SK-N-SH (cell line): ENCODE measurements at regions not wholly inside any gene's neighbourhood (a gene's known extent, or its start where the extent isn't known, plus 50 kb on each side); places are given as distances from the start of the nearest gene placed in this dataset.

ENCODE experiments used
- CTCF ChIA-PET: fragments of 300-600, 350-600 bp; formaldehyde crosslinking; extraction: SDS; loops from one replicate; lab custom pipeline; 2021; lab: Yijun Ruan, JAX
- POLR2A ChIA-PET: fragments of 350-600 bp; sonication (Branson Sonifier 250); formaldehyde crosslinking; extraction: SDS; loops from one replicate; lab custom pipeline; 2020; ENCODE audit warnings: antibody characterized with exemption, inconsistent platforms; lab: Yijun Ruan, JAX
- DNase-seq: peaks from one replicate; pipeline ENCODE4 v3.0.0; 2012
- H2AFZ ChIP-seq: fragments of 200-600 bp; sonication (generic); 2 replicates; pipeline ENCODE4 v1.8.1; 2016; ENCODE audit warnings: antibody characterized with exemption, mild to moderate bottlenecking, low read depth
- H3F3A ChIP-seq: fragments of 200-600 bp; sonication (generic); replicated peaks from 2 replicates; pipeline ENCODE3; 2016; ENCODE audit warnings: antibody characterized with exemption, mild to moderate bottlenecking; ENCODE audit not compliant: insufficient read depth
- H3K27ac ChIP-seq, 2 experiments: fragments of 200-500 bp in 1 of 2; fragments of 200-600 bp in 1 of 2; sonication (Bioruptor generic) in 1 of 2; sonication (generic), shearing (Covaris generic) in 1 of 2; 2 replicates each; pipeline versions ENCODE4 v1.5.1 to v1.6.1; 2014 to 2016; ENCODE audit warnings: low read depth in 2 of 2, inconsistent platforms in 1 of 2, low read length in 1 of 2, mild to moderate bottlenecking in 1 of 2, mixed read lengths in 1 of 2
- H3K27me3 ChIP-seq: fragments of 200-600 bp; sonication (generic), shearing (Covaris generic); 2 replicates; pipeline ENCODE4 v1.6.1; 2016; ENCODE audit warnings: mixed run types; ENCODE audit not compliant: insufficient read depth
- H3K36me3 ChIP-seq, 2 experiments: fragments of 200-500 bp in 1 of 2; fragments of 200-600 bp in 1 of 2; sonication (Bioruptor generic) in 1 of 2; sonication (generic) in 1 of 2; replicated peaks in 1 of 2; 2 replicates each; pipeline versions ENCODE3 to v1.5.1; 2014 to 2016; ENCODE audit warnings: low read length in 1 of 2, mild to moderate bottlenecking in 1 of 2; ENCODE audit not compliant: insufficient read depth in 2 of 2, control insufficient read depth in 1 of 2
- H3K4me1 ChIP-seq, 2 experiments: fragments of 200-500 bp in 1 of 2; fragments of 200-600 bp in 1 of 2; sonication (Bioruptor generic) in 1 of 2; sonication (generic), shearing (Covaris generic) in 1 of 2; 2 replicates each; pipeline versions ENCODE4 v1.5.1 to v1.6.1; 2014 to 2016; ENCODE audit warnings: low read depth in 1 of 2, low read length in 1 of 2, mixed run types in 1 of 2; ENCODE audit not compliant: insufficient read depth in 2 of 2, control insufficient read depth in 1 of 2
- H3K4me2 ChIP-seq: fragments of 200-600 bp; sonication (generic), shearing (Covaris generic); 2 replicates; pipeline ENCODE4 v1.6.1; 2017; ENCODE audit warnings: mixed run types
- H3K4me3 ChIP-seq, 2 experiments: fragments of 200-500 bp in 1 of 2; fragments of 200-600 bp in 1 of 2; sonication (Bioruptor generic) in 1 of 2; sonication (generic), shearing (Covaris generic) in 1 of 2; 2 replicates each; pipeline versions ENCODE4 v1.5.1 to v1.8.1; 2014 to 2016; ENCODE audit warnings: low read depth in 2 of 2, inconsistent platforms in 1 of 2, low read length in 1 of 2, mild to moderate bottlenecking in 1 of 2, mixed read lengths in 1 of 2, moderate library complexity in 1 of 2
- H3K79me2 ChIP-seq: fragments of 200-600 bp; sonication (generic); 2 replicates; pipeline ENCODE4 v1.8.1; 2017; ENCODE audit warnings: mild to moderate bottlenecking; ENCODE audit not compliant: insufficient read depth
- H3K9ac ChIP-seq: fragments of 200-600 bp; sonication (generic); 2 replicates; pipeline ENCODE4 v1.6.1; 2017; ENCODE audit warnings: mixed run types
- H3K9me2 ChIP-seq: fragments of 200-600 bp; sonication (generic); 2 replicates; pipeline ENCODE4 v1.6.1; 2017; ENCODE audit warnings: mixed run types
- H3K9me3 ChIP-seq: fragments of 200-600 bp; sonication (generic); 2 replicates; pipeline ENCODE4 v1.6.1; 2017; ENCODE audit warnings: mixed run types, mild to moderate bottlenecking, moderate library complexity
- H4K20me1 ChIP-seq: fragments of 200-600 bp; sonication (generic); 2 replicates; pipeline ENCODE4 v1.6.1; 2017; ENCODE audit warnings: mild to moderate bottlenecking, mixed run types; ENCODE audit not compliant: insufficient read depth
- CTCF ChIP-seq: fragments of 200-600 bp; sonication (generic); IDR thresholded peaks from 2 replicates; pipeline ENCODE4 v1.6.1; 2017; ENCODE audit warnings: antibody characterized with exemption, mild to moderate bottlenecking, moderate library complexity
- ELF1 ChIP-seq: IDR thresholded peaks from 2 replicates; pipeline ENCODE4 v1.4.0; 2012
- EP300 ChIP-seq, 2 experiments: IDR thresholded peaks; 2 replicates each; pipeline versions ENCODE4 v1.4.0 to v1.6.1; 2012; ENCODE audit warnings: borderline replicate concordance in 1 of 2, low read depth in 1 of 2, low read length in 1 of 2
- EZH2phosphoT487 ChIP-seq: fragments of 200-600 bp; sonication (generic); IDR thresholded peaks from 2 replicates; pipeline ENCODE4 v1.6.1; 2017; ENCODE audit warnings: low read depth, mixed run types, mild to moderate bottlenecking, antibody characterized with exemption, moderate library complexity, borderline replicate concordance
- FOSL2 ChIP-seq: IDR thresholded peaks from 2 replicates; pipeline ENCODE4 v1.4.0; 2012; ENCODE audit warnings: low read depth, mild to moderate bottlenecking, moderate library complexity, borderline replicate concordance
- FOXJ3 ChIP-seq: sonication (generic); formaldehyde crosslinking; IDR thresholded peaks from 2 replicates; pipeline ENCODE4 v1.5.1; 2020; ENCODE audit warnings: mild to moderate bottlenecking, missing genetic modification reagents
- FOXM1 ChIP-seq: IDR thresholded peaks from 2 replicates; pipeline ENCODE4 v1.4.0; 2012; ENCODE audit warnings: low read depth, mild to moderate bottlenecking
- GABPA ChIP-seq: IDR thresholded peaks from 2 replicates; pipeline ENCODE4 v1.4.0; 2012; ENCODE audit warnings: low read depth, mild to moderate bottlenecking
- IRF3 ChIP-seq: fragments of 150-350 bp; IDR thresholded peaks from 2 replicates; pipeline ENCODE4 v1.6.1; 2016; ENCODE audit warnings: mild to moderate bottlenecking, low read depth, low read length
- MEF2A ChIP-seq: IDR thresholded peaks from 2 replicates; pipeline ENCODE4 v1.4.0; 2012; ENCODE audit warnings: low read depth, borderline replicate concordance
- MXI1 ChIP-seq: IDR thresholded peaks from 2 replicates; pipeline ENCODE4 v1.6.1; 2012; ENCODE audit warnings: mild to moderate bottlenecking, low read depth, low read length, improper control_type of control experiment
- POLR2AphosphoS5 ChIP-seq: IDR thresholded peaks from 2 replicates; pipeline ENCODE4 v1.6.1; 2012; ENCODE audit warnings: low read depth, low read length
- RAD21 ChIP-seq: IDR thresholded peaks from 2 replicates; pipeline ENCODE4 v1.6.1; 2012; ENCODE audit warnings: mild to moderate bottlenecking, low read length
- REST ChIP-seq: IDR thresholded peaks from 2 replicates; pipeline ENCODE4 v1.6.1; 2012; ENCODE audit warnings: mild to moderate bottlenecking, low read depth, low read length, moderate library complexity
- RXRA ChIP-seq: IDR thresholded peaks from 2 replicates; pipeline ENCODE4 v1.4.0; 2012; ENCODE audit warnings: low read depth, mild to moderate bottlenecking, borderline replicate concordance
- TAF1 ChIP-seq: IDR thresholded peaks from 2 replicates; pipeline ENCODE4 v1.6.1; 2012; ENCODE audit warnings: low read depth, mild to moderate bottlenecking, low read length, moderate library complexity, borderline replicate concordance
- TEAD4 ChIP-seq: IDR thresholded peaks from 2 replicates; pipeline ENCODE4 v1.4.0; 2012; ENCODE audit warnings: mild to moderate bottlenecking, borderline replicate concordance; ENCODE audit not compliant: insufficient read depth
- ZBTB33 ChIP-seq: IDR thresholded peaks from 2 replicates; pipeline ENCODE4 v1.4.0; 2012; ENCODE audit warnings: low read depth, borderline replicate concordance
- WGBS: methylation state at CpG from one replicate; pipeline ENCODE4 v1.1.6; 2017; ENCODE audit warnings: low lambda C conversion rate; 5-methylcytosine and 5-hydroxymethylcytosine counted together

- CTCF ChIA-PET: no interaction called here
- Histone ChIP-seq H3K36me3 (no peaks in the 10 kb centered on the region), H3K27ac (no peak overlapping the region), H3K9ac (no peak overlapping the region), H3K27me3 (no peaks in the 10 kb centered on the region), H3K9me2 (no peaks in the 10 kb centered on the region), H3K4me1 (no peaks in the 10 kb centered on the region; a peak in 1 of 4 replicates), H3K79me2 (no peaks in the 10 kb centered on the region), H4K20me1 (no peaks in the 10 kb centered on the region), H3F3A (no peaks in the 10 kb centered on the region), H3K9me3 (no peaks in the 10 kb centered on the region), H2AFZ (no peak overlapping the region), H3K4me3 (no peak overlapping the region), H3K4me2 (no peak overlapping the region)
- WGBS: 87% methylated on average over 3 of the region's 3 CpGs
- TF ChIP-seq ZBTB33: no peak
- TF ChIP-seq GABPA: no peak
- no peak for TF ChIP-seq REST
- TF ChIP-seq RXRA: no peak
- no peak for TF ChIP-seq FOXJ3
- no peak for TF ChIP-seq CTCF
- TF ChIP-seq TAF1: no peak
- POLR2A ChIA-PET: no interaction called here
- DNase-seq: no peak
Observed at GRCh38 chr21:16979574-16979973, 533.3 kb upstream of the CXADR start.

GRCh38 chr21:16983420-16983819 is 529.4 kb upstream of the CXADR start:
- CTCF ChIA-PET: interaction anchor here (0.8 kb wide), 1 partner anchor 106 kb away, joined by 3 read pairs; no protein-coding TSS in a partner anchor
- POLR2A ChIA-PET: no interaction called here
- TF ChIP-seq POLR2AphosphoS5 (no peak), EP300 (IDR thresholded peaks at IDR 0.05; ENCODE audit: borderline replicate concordance in 1 of 2, low read depth in 1 of 2, low read length in 1 of 2) (no peak), IRF3 (no peak), EZH2phosphoT487 (no peak), CTCF (no peak), TEAD4 (no peak), FOSL2 (no peak), ELF1 (no peak), RAD21 (no peak), MEF2A (no peak), FOXM1 (no peak), MXI1 (no peak)

More at GRCh38 chr21:16983420-16983819, 529.4 kb upstream of the CXADR start:
- H3K27me3 ChIP-seq: no peaks in the 10 kb centered on the region
- no peaks in the 10 kb centered on the region for H3K9me3 ChIP-seq
- H3K36me3 ChIP-seq: no peaks in the 10 kb centered on the region
- no peak overlapping the region for H3K4me3 ChIP-seq
- no peaks in the 10 kb centered on the region for H4K20me1 ChIP-seq
- H3K4me1 ChIP-seq: no peaks in the 10 kb centered on the region; a peak in 1 of 4 replicates
- H3K4me2 ChIP-seq: no peak overlapping the region
- no peaks in the 10 kb centered on the region for H3F3A ChIP-seq
- H3K79me2 ChIP-seq: no peaks in the 10 kb centered on the region
- H3K27ac ChIP-seq: no peak overlapping the region
- H3K9me2 ChIP-seq: no peaks in the 10 kb centered on the region
- no peak overlapping the region for H2AFZ ChIP-seq
- no peak for DNase-seq
- H3K9ac ChIP-seq: no peak overlapping the region
